Transverse colon (tissue), 4 donors: ENCODE measurements at regions not wholly inside any gene's neighbourhood (a gene's known extent, or its start where the extent isn't known, plus 50 kb on each side); places are given as distances from the start of the nearest gene placed in this dataset.

Experiments
- EP300 ChIP-seq: sonication (generic); formaldehyde crosslinking; IDR thresholded peaks from one replicate; pipeline ENCODE4 v1.6.1; 2017; ENCODE audit warnings: antibody characterized with exemption, low read depth
- POLR2A ChIP-seq: fragments of 450-650 bp; IDR thresholded peaks from one replicate; pipeline ENCODE4 v1.6.1; 2016; ENCODE audit warnings: antibody characterized with exemption, mild to moderate bottlenecking, moderate library complexity
- POLR2AphosphoS5 ChIP-seq, 3 donors: sonication (generic); formaldehyde crosslinking; IDR thresholded peaks; one replicate each; pipeline ENCODE4 v1.6.1; 2016; ENCODE audit warnings: antibody characterized with exemption in 3 of 3
- TF ChIP-seq, protein P1 (sequence below), 5 experiments: fragments of 200-600 bp in 3 of 5; fragments of 450-650 bp in 2 of 5; sonication (generic) in 3 of 5; IDR thresholded peaks; 1 replicate in 2 of 5; 2 replicates in 3 of 5; pipeline ENCODE4 v1.5.1; 2016 to 2017; ENCODE audit warnings: antibody characterized with exemption in 5 of 5, inconsistent platforms in 3 of 5, mild to moderate bottlenecking in 2 of 5, moderate library complexity in 1 of 5

DNA sequence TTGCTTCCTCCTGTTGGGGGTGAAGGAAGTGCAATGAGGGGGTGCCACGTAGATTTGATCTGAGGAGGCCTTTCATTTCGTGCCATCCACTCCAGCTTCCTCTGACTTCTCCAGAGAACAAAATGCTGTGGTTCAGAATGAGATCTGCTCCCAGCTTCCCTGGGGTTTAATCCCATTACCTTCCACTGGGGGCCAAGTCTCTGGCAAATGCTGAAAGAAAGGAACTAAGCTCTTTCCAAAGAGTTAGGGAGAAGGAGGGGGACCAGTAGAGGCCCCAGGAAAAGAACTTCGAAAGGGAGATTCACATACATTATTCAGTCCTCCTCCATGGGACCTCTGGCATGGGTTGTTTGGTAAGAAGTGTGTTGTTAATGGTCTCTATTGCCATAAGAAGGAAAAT, 727.0 kb downstream of the TYW1 start:
- TF ChIP-seq POLR2A (no peak), EP300 (no peak), POLR2AphosphoS5 (IDR thresholded peaks at IDR 0.05) (no peak)
- TF ChIP-seq, protein P1, sequence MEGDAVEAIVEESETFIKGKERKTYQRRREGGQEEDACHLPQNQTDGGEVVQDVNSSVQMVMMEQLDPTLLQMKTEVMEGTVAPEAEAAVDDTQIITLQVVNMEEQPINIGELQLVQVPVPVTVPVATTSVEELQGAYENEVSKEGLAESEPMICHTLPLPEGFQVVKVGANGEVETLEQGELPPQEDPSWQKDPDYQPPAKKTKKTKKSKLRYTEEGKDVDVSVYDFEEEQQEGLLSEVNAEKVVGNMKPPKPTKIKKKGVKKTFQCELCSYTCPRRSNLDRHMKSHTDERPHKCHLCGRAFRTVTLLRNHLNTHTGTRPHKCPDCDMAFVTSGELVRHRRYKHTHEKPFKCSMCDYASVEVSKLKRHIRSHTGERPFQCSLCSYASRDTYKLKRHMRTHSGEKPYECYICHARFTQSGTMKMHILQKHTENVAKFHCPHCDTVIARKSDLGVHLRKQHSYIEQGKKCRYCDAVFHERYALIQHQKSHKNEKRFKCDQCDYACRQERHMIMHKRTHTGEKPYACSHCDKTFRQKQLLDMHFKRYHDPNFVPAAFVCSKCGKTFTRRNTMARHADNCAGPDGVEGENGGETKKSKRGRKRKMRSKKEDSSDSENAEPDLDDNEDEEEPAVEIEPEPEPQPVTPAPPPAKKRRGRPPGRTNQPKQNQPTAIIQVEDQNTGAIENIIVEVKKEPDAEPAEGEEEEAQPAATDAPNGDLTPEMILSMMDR (IDR thresholded peaks at IDR 0.05), result no peak
